ENCODE measurements at regions not wholly inside any gene's neighbourhood (a gene's known extent, or its start where the extent isn't known, plus 50 kb on each side); places are given as distances from the start of the nearest gene placed in this dataset.

DNA sequence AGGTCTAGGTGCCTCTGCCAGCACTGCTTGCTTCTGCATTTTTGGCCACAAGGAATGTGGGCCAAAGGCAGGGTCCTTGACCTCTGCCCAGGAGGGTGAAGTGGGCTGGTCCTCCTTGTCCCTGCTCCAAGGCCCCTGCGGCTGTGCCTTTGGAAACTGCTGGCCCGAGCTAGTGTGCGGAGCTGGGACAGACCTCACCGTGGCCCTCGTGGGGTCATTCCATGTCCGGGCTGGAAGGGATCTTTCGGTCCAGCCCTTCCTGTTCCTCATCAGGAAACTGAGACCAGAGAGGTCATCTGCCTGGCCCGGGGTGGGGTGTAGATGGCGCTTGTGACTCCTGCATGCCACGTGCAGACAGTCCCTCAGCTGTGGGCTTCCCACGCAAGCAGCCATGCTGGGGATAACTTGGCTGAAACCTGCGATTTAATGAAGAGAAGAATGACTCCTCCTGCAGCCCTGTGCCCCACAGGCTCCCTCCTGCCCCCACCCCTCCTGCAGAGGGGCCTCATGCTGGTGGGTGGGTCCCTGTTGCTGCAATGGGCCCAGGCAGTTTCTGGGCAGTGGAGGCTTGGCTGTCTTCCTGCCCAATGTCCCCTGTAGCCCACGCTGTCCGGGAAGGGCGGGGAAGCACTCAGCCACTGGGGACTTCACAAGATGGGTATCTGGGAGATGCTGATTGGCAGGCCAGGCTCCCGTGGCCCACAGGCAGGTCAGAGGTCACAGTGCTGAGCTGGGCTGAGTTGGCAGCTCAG lies 245.2 kb downstream of the SEC14L1 start:
- Histone ChIP-seq H3K36me3 (ENCODE audit: control insufficient read depth in 1 of 2, insufficient read depth in 2 of 2, low read length in 1 of 2) (no peaks in the 10 kb centered on the region), H3K27ac (ENCODE audit: low read depth in 1 of 2, low read length in 2 of 2) (no peak overlapping the region), H3K9me3 (ENCODE audit: control insufficient read depth, low read length) (no peaks in the 10 kb centered on the region), H3K4me1 (ENCODE audit: control insufficient read depth in 1 of 2, insufficient read depth in 2 of 2, low read length in 2 of 2) (no peaks in the 10 kb centered on the region), H3K4me3 (ENCODE audit: low read length in 2 of 2) (no peak overlapping the region), H3K27me3 (ENCODE audit: control insufficient read depth in 1 of 2, insufficient read depth in 2 of 2, low read length in 1 of 2) (no peaks in the 10 kb centered on the region)
- WGBS, 2 donors, result 76 to 78% methylated on average over 16 of the region's 16 CpGs
- ATAC-seq (ENCODE audit: low FRiP score) (peak; percentile 8), DNase-seq (peak in 1 of 2 donors; percentile 76)
- intact Hi-C loops (cut with DNase I), result no loop called here

DNA sequence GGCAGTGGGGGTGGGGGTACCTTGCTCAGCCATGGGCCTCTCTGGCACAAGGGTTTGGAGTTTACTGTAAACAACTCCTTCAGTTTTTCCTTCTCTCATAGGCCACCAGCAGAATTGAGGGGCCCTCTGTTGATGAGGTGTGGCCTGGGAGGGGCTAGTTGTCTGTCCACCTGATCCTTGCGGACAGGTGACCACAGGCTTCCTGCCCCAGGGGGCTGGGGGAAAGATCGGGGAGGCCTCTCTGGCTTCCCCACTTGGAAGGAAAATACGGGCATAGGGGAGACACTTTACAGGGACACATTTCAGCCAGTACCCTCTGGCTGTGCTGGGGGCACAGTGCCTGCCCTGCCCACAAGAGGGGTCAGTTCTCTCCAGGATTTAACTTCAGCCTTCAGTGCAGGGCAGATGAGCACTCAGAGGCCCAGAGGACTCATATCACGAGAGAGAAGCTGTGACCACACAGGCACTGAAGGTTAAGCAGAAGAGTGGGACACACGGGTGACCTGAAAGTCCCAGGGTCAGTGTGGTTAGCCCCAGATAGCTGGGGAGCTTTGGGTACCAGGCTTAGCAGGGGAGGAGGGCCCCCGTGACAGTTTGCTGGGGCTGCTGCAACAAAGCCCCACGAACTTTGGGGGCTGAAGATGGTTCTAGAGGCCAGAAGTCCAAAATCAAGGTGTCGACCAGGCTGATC lies 245.9 kb downstream of the SEC14L1 start:
- ATAC-seq (ENCODE audit: low FRiP score) (no peak), DNase-seq (no peak)
- Histone ChIP-seq H3K36me3 (ENCODE audit: control insufficient read depth in 1 of 2, insufficient read depth in 2 of 2, low read length in 1 of 2) (no peaks in the 10 kb centered on the region), H3K4me1 (ENCODE audit: control insufficient read depth in 1 of 2, insufficient read depth in 2 of 2, low read length in 2 of 2) (no peaks in the 10 kb centered on the region), H3K27ac (ENCODE audit: low read depth in 1 of 2, low read length in 2 of 2) (no peak overlapping the region), H3K9me3 (ENCODE audit: control insufficient read depth, low read length) (no peaks in the 10 kb centered on the region), H3K27me3 (ENCODE audit: control insufficient read depth in 1 of 2, insufficient read depth in 2 of 2, low read length in 1 of 2) (no peaks in the 10 kb centered on the region), H3K4me3 (ENCODE audit: low read length in 2 of 2) (no peak overlapping the region)
- intact Hi-C loops (cut with DNase I), result no loop called here
- WGBS, 2 donors, result 91 to 92% methylated on average over 8 of the region's 8 CpGs

DNA sequence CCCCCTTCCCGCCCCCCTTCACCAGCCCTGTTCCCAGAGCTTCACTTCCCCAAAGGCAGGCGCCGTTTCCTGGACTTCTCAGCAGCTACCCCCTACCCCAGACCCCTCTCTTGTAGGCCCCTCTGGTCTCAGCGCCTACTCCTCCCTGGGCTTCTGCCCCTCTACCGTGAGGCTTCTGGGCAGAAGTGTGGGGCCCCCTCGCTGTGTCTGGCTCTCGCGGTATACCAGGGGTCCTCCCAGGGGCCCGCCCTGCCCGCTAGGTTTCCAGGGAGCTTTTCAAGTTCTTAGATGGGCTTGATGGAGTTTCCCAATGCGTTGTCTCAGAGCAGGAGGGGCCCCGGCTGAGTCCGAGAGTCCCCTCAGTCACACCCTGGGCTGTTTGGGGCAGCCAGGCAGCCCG lies 247.1 kb downstream of the SEC14L1 start:
- 92 to 97% methylated on average over 14 of the region's 14 CpGs for WGBS, 2 donors
- Histone ChIP-seq H3K9me3 (ENCODE audit: control insufficient read depth, low read length) (no peaks in the 10 kb centered on the region), H3K4me1 (ENCODE audit: control insufficient read depth in 1 of 2, insufficient read depth in 2 of 2, low read length in 2 of 2) (no peaks in the 10 kb centered on the region), H3K4me3 (ENCODE audit: low read length in 2 of 2) (no peak overlapping the region), H3K27ac (ENCODE audit: low read depth in 1 of 2, low read length in 2 of 2) (no peak overlapping the region), H3K27me3 (ENCODE audit: control insufficient read depth in 1 of 2, insufficient read depth in 2 of 2, low read length in 1 of 2) (no peaks in the 10 kb centered on the region), H3K36me3 (ENCODE audit: control insufficient read depth in 1 of 2, insufficient read depth in 2 of 2, low read length in 1 of 2) (no peaks in the 10 kb centered on the region)
- intact Hi-C loops (cut with DNase I), result no loop called here
- ATAC-seq (ENCODE audit: low FRiP score), result no peak
- no peak for DNase-seq

DNA sequence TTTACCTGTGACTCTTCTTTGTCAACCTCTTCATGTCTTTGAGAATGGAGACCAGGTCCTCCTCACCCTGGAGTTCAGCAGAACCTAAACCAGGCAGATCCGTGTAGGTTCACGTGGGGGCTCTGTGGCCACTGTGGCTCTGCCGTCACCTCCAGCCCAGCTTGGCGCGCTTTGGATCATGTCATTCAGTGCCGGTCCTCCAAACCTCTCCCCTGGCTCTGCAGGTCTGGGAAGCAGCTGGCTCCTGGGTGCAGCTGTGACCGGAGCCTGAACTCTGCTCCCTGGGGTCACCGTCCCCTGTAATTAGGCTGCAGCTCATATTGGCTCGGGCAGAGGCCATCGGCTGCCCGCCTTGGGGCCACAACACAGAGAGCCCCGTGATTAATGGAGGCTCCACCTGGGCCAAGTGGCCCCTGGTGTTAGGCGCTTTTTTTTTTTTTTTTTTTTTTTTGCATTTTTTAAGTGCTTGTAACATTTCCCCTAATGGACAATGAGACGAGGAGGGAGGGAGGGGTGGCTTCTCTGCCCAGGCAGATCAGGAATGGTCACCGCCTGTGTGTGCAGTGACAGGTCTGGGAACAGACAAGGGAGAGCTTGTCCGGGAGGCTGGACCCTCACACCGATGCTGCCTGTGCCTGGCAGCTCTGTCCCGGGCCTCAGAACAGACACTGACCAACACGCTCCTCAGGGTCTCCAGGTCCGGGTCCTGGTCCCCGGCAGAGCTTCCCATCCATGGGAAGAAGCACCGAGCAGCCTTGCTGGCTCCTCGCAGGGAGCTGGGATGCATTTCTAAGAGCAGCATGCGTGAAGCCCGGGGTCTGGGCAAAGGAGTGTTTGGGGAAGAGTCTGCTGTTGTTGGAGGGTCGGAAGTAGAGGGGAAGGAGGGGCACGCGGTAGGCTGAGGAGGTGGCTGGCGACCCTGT lies 247.9 kb downstream of the SEC14L1 start:
- no peak overlapping the region for H3K4me3 ChIP-seq (ENCODE audit: low read length in 2 of 2)
- intact Hi-C loops (cut with DNase I), result no loop called here
- no peaks in the 10 kb centered on the region for H3K4me1 ChIP-seq (ENCODE audit: control insufficient read depth in 1 of 2, insufficient read depth in 2 of 2, low read length in 2 of 2)
- H3K36me3 ChIP-seq (ENCODE audit: control insufficient read depth in 1 of 2, insufficient read depth in 2 of 2, low read length in 1 of 2), result no peaks in the 10 kb centered on the region
- ATAC-seq (ENCODE audit: low FRiP score), result no peak
- 57 to 71% methylated on average over 29 of the region's 29 CpGs for WGBS, 2 donors
- no peak overlapping the region for H3K27ac ChIP-seq (ENCODE audit: low read depth in 1 of 2, low read length in 2 of 2)
- H3K9me3 ChIP-seq (ENCODE audit: control insufficient read depth, low read length), result no peaks in the 10 kb centered on the region
- H3K27me3 ChIP-seq (ENCODE audit: control insufficient read depth in 1 of 2, insufficient read depth in 2 of 2, low read length in 1 of 2), result no peaks in the 10 kb centered on the region
- no peak for DNase-seq

DNA sequence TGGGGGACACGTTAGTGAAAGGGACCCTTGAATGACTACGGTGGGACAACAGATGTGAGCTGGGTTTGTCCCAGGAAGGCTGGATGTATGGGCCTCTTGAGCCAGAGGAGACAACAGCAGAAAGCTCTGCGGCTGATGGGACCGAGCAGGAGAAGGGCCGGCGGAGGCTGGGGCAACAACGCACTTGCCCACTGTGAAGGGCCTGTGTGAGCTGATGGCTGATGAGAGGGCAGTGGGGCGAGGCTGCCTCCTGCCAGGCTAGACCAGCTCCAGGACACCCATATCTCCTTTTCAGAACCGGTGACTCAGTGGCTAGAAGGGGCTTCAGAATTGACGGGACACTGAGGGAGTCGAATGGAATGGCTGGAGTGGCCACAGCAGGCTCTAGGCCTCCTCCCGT lies 250.1 kb downstream of the SEC14L1 start:
- Histone ChIP-seq H3K27ac (ENCODE audit: low read depth in 1 of 2, low read length in 2 of 2) (no peak overlapping the region), H3K9me3 (ENCODE audit: control insufficient read depth, low read length) (no peaks in the 10 kb centered on the region), H3K4me3 (ENCODE audit: low read length in 2 of 2) (no peak overlapping the region), H3K27me3 (ENCODE audit: control insufficient read depth in 1 of 2, insufficient read depth in 2 of 2, low read length in 1 of 2) (no peaks in the 10 kb centered on the region), H3K36me3 (ENCODE audit: control insufficient read depth in 1 of 2, insufficient read depth in 2 of 2, low read length in 1 of 2) (no peaks in the 10 kb centered on the region), H3K4me1 (ENCODE audit: control insufficient read depth in 1 of 2, insufficient read depth in 2 of 2, low read length in 2 of 2) (no peaks in the 10 kb centered on the region)
- intact Hi-C loops (cut with DNase I), result no loop called here
- DNase-seq (no peak), ATAC-seq (ENCODE audit: low FRiP score) (no peak)
- WGBS, 2 donors, result 90 to 93% methylated on average over 12 of the region's 12 CpGs

- H3K36me3 ChIP-seq (ENCODE audit: control insufficient read depth in 1 of 2, insufficient read depth in 2 of 2, low read length in 1 of 2), result no peaks in the 10 kb centered on the region
- H3K4me3 ChIP-seq (ENCODE audit: low read length in 2 of 2), result no peak overlapping the region
- H3K4me1 ChIP-seq (ENCODE audit: control insufficient read depth in 1 of 2, insufficient read depth in 2 of 2, low read length in 2 of 2), result no peaks in the 10 kb centered on the region
- peak overlapping the region in 1 of 2 donors; percentile 15 for H3K27ac ChIP-seq (ENCODE audit: low read depth in 1 of 2, low read length in 2 of 2)
- ATAC-seq (ENCODE audit: low FRiP score) (peak; percentile 73), DNase-seq (peak; percentile 89 to 90)
- no peaks in the 10 kb centered on the region for H3K9me3 ChIP-seq (ENCODE audit: control insufficient read depth, low read length)
- WGBS, 2 donors, result 18 to 22% methylated on average over 7 of the region's 7 CpGs
- no peaks in the 10 kb centered on the region for H3K27me3 ChIP-seq (ENCODE audit: control insufficient read depth in 1 of 2, insufficient read depth in 2 of 2, low read length in 1 of 2)
- intact Hi-C loops (cut with DNase I), result no loop called here
Measured at GRCh38 chr17:77391668-77392375, 251.1 kb downstream of the SEC14L1 start.

DNA sequence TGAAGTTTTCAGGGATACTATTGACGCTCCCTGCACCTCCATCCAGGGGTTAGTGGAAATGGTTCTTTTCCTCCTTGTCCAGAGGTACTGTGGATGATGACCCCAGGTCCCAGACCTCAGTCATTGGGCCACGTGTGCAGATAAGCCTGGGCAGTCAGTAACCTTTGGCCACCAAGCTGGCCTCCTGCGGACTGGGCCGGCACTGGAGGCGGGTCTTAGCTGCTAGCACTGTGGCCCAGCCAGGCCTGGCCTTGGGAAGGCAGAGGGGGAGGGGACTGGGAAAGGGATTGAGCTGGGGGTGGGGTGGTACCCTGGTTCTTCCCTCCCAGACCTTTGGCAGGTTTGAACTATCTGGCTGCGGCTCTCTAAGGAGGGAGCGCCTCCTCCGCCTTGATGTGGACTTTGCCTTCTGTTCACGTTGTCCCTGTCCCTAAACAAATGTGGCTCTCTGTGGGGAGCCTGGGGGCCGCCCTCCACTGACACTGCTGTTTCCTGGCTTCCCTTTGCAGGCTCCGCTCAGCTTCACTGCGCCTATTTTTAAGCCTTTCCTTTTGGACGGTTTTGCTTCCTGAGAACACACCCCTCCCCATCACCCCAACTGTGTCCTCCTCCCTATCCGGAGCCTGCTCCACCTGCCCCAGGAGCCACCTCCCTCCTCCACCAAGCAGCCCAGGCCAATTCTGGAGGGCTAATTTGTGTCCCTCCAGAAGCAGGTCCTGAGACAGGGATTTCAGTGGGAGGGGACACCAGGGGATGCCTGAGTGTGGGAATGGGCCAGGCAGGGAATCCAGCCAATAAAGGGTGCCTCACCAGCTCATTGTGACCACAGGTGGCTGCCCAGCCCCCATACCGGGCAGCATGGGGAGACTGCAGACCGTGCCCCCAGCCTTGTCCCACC lies 251.9 kb downstream of the SEC14L1 start:
- intact Hi-C loops (cut with DNase I), result no loop called here
- Histone ChIP-seq H3K4me1 (ENCODE audit: control insufficient read depth in 1 of 2, insufficient read depth in 2 of 2, low read length in 2 of 2) (no peaks in the 10 kb centered on the region), H3K27me3 (ENCODE audit: control insufficient read depth in 1 of 2, insufficient read depth in 2 of 2, low read length in 1 of 2) (no peaks in the 10 kb centered on the region), H3K36me3 (ENCODE audit: control insufficient read depth in 1 of 2, insufficient read depth in 2 of 2, low read length in 1 of 2) (no peaks in the 10 kb centered on the region), H3K4me3 (ENCODE audit: low read length in 2 of 2) (no peak overlapping the region), H3K27ac (ENCODE audit: low read depth in 1 of 2, low read length in 2 of 2) (peak overlapping the region in 1 of 2 donors; percentile 3), H3K9me3 (ENCODE audit: control insufficient read depth, low read length) (no peaks in the 10 kb centered on the region)
- ATAC-seq (ENCODE audit: low FRiP score), result peak; percentile 63
- peak in 1 of 2 donors; percentile 68 for DNase-seq
- 28 to 31% methylated on average over 16 of the region's 16 CpGs for WGBS, 2 donors

DNA sequence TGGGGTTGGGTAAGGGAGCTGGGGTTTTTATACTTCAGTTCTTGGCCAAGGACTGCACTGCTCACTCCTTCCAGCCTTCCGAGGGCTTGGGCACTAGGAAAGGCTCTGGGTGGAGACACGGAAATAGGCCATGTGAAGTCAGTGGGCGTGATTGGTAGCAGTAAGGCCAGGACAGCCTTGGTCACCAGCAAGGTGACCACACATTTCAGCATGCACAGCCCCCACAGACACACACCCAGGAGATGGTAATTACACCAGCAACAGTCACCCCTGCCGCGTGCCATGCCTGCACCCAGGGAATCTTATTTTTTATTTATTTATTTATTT lies 252.5 kb downstream of the SEC14L1 start:
- no peak for ATAC-seq (ENCODE audit: low FRiP score)
- no peaks in the 10 kb centered on the region for H3K36me3 ChIP-seq (ENCODE audit: control insufficient read depth in 1 of 2, insufficient read depth in 2 of 2, low read length in 1 of 2)
- H3K9me3 ChIP-seq (ENCODE audit: control insufficient read depth, low read length), result no peaks in the 10 kb centered on the region
- DNase-seq, result no peak
- H3K4me3 ChIP-seq (ENCODE audit: low read length in 2 of 2), result no peak overlapping the region
- WGBS, 2 donors, result 56 to 65% methylated on average over 5 of the region's 5 CpGs
- intact Hi-C loops (cut with DNase I), result no loop called here
- H3K27ac ChIP-seq (ENCODE audit: low read depth in 1 of 2, low read length in 2 of 2), result no peak overlapping the region
- no peaks in the 10 kb centered on the region for H3K4me1 ChIP-seq (ENCODE audit: control insufficient read depth in 1 of 2, insufficient read depth in 2 of 2, low read length in 2 of 2)
- no peaks in the 10 kb centered on the region for H3K27me3 ChIP-seq (ENCODE audit: control insufficient read depth in 1 of 2, insufficient read depth in 2 of 2, low read length in 1 of 2)
